ENCODE measurements at regions not wholly inside any gene's neighbourhood (a gene's known extent, or its start where the extent isn't known, plus 50 kb on each side); places are given as distances from the start of the nearest gene placed in this dataset.
A peak's percentile ranks its signal among the peaks of the same experiment; 100 is the strongest.

GRCh38 chr15:20358066-20358778 lies 183.4 kb downstream of the GOLGA6L6 start:
- WGBS, 2 donors: 85 to 89% methylated on average over 28 of the region's 28 CpGs
- peaks cover 0 to 63% (median 19%) of the 10 kb centered on the region in 7 donors for H3K27me3 ChIP-seq
- no peak overlapping the region for H3K27ac ChIP-seq
- no peak for TF ChIP-seq CTCF (IDR thresholded peaks at IDR 0.05)
- H3K9me3 ChIP-seq: no peaks in the 10 kb centered on the region
- DNase-seq (peak; percentile 16 to 34), ATAC-seq (peak in 5 of 8 donors; percentile 6 to 50 (median 8))
- peaks cover 0 to 3% (median 0%) of the 10 kb centered on the region in 9 donors for H3K4me1 ChIP-seq
- intact Hi-C loops (cut with DNase I): loop anchor here in 2 of 10 donors (5.0 to 10.0 kb wide), 2 partner anchors 47 to 1864 kb away; no protein-coding TSS in a partner anchor
- no peaks in the 10 kb centered on the region for H3K36me3 ChIP-seq
- H3K4me3 ChIP-seq: no peak overlapping the region

GRCh38 chr15:20357481-20358065 lies 184.0 kb downstream of the GOLGA6L6 start:
- no peak for TF ChIP-seq CTCF (IDR thresholded peaks at IDR 0.05)
- 83 to 85% methylated on average over 17 of the region's 17 CpGs for WGBS, 2 donors
- Histone ChIP-seq H3K27ac (no peak overlapping the region), H3K9me3 (no peaks in the 10 kb centered on the region), H3K27me3 (peaks cover 0 to 70% (median 22%) of the 10 kb centered on the region in 7 donors), H3K4me1 (peaks cover 0 to 3% (median 0%) of the 10 kb centered on the region in 9 donors), H3K4me3 (no peak overlapping the region), H3K36me3 (no peaks in the 10 kb centered on the region)
- intact Hi-C loops (cut with DNase I): loop anchor here in 2 of 10 donors (5.0 to 10.0 kb wide), 2 partner anchors 47 to 1865 kb away; no protein-coding TSS in a partner anchor
- DNase-seq: peak in 1 of 2 donors; percentile 31
- ATAC-seq: peak in 7 of 8 donors; percentile 5 to 53 (median 10)

- intact Hi-C loops (cut with DNase I): loop anchor here in 2 of 10 donors (5.0 to 10.0 kb wide), 2 partner anchors 48 to 1865 kb away; no protein-coding TSS in a partner anchor
- DNase-seq: peak in 1 of 2 donors; percentile 25
- H3K36me3 ChIP-seq: no peaks in the 10 kb centered on the region
- peak in 7 of 8 donors; percentile 5 to 43 (median 10) for ATAC-seq
- H3K4me3 ChIP-seq: no peak overlapping the region
- peaks cover 0 to 72% (median 20%) of the 10 kb centered on the region in 7 donors for H3K27me3 ChIP-seq
- no peak for TF ChIP-seq CTCF (IDR thresholded peaks at IDR 0.05)
- H3K9me3 ChIP-seq: no peaks in the 10 kb centered on the region
- H3K27ac ChIP-seq: no peak overlapping the region
- H3K4me1 ChIP-seq: peaks cover 0 to 3% (median 0%) of the 10 kb centered on the region in 9 donors
- 75 to 77% methylated on average over 18 of the region's 18 CpGs for WGBS, 2 donors
Measured at GRCh38 chr15:20356911-20357480, 184.6 kb downstream of the GOLGA6L6 start.

- peaks cover 0 to 74% (median 19%) of the 10 kb centered on the region in 7 donors for H3K27me3 ChIP-seq
- ATAC-seq: peak in 7 of 8 donors; percentile 18 to 68 (median 41)
- peak; percentile 64 to 71 for DNase-seq
- no peak overlapping the region for H3K4me3 ChIP-seq
- H3K27ac ChIP-seq: no peak overlapping the region
- H3K9me3 ChIP-seq: no peaks in the 10 kb centered on the region
- WGBS, 2 donors: 58 to 72% methylated on average over 17 of the region's 17 CpGs
- peaks cover 0 to 3% (median 0%) of the 10 kb centered on the region in 9 donors for H3K4me1 ChIP-seq
- intact Hi-C loops (cut with DNase I): loop anchor here in 2 of 10 donors (5.0 to 10.0 kb wide), 2 partner anchors 48 to 1866 kb away; no protein-coding TSS in a partner anchor
- no peaks in the 10 kb centered on the region for H3K36me3 ChIP-seq
- peak; percentile 71 to 98 (median 92) for TF ChIP-seq CTCF (IDR thresholded peaks at IDR 0.05)
Measured at GRCh38 chr15:20356444-20356910, 185.1 kb downstream of the GOLGA6L6 start.
